Activated CD4-positive, alpha-beta T cell treated with anti-CD3 and anti-CD28 coated beads, Interleukin-2, amount 50 U/mL, for 24 hours (primary cell): ENCODE measurements at regions not wholly inside any gene's neighbourhood (a gene's known extent, or its start where the extent isn't known, plus 50 kb on each side); places are given as distances from the start of the nearest gene placed in this dataset.

ENCODE experiments used
- DNase-seq, 2 donors: peaks; one replicate each; pipeline ENCODE4 v3.0.0-alpha.2; 2020; ENCODE audit warnings: low read depth in 1 of 2, low spot score in 1 of 2

GRCh38 chr18:72940509-72940908 is 72.7 kb upstream of the NETO1 start:
- no peak for DNase-seq

- no peak for DNase-seq
These were observed 68.0 kb upstream of the NETO1 start for GRCh38 chr18:72935744-72936143.

- no peak for DNase-seq
These were observed 55.1 kb upstream of the NETO1 start for GRCh38 chr18:72922895-72923294.
